Epithelial cell of esophagus (primary cell): ENCODE measurements at regions not wholly inside any gene's neighbourhood (a gene's known extent, or its start where the extent isn't known, plus 50 kb on each side); places are given as distances from the start of the nearest gene placed in this dataset.

Experiments
- DNase-seq: peaks from one replicate; pipeline ENCODE4 v3.0.0; 2010; ENCODE audit warnings: low read depth
- H3K4me3 ChIP-seq: 2 replicates; pipeline ENCODE4 v1.5.1; 2011; ENCODE audit warnings: mild to moderate bottlenecking, low read length, control low read depth
- TF ChIP-seq, protein P1 (sequence below): IDR thresholded peaks from 2 replicates; pipeline ENCODE4 v1.5.1; 2011; ENCODE audit warnings: low read depth, mild to moderate bottlenecking, low read length, control low read depth, inconsistent platforms; ENCODE audit not compliant: insufficient read depth; ENCODE audit errors: missing control alignments

DNA sequence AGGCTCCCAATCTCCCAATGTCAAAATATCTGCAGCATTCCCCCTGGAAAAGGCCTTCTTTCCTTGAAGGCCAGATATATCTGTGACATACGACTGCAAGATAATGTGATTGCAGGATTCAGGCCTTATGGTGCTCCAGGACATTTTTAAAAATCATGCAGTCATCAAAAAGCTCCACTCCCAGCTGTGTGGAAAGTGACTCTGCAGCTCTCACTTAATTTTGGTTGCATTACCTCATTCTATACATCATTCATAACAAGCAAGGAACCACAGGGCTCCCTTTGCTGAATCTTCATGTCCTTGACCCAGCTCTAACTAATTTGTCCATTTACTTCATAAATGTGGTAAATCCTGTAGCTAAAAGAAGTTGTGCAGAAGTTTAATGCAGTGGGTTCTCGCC is 386.2 kb upstream of the SLC30A5 start:
- no peak overlapping the region for H3K4me3 ChIP-seq
- TF ChIP-seq, protein P1, sequence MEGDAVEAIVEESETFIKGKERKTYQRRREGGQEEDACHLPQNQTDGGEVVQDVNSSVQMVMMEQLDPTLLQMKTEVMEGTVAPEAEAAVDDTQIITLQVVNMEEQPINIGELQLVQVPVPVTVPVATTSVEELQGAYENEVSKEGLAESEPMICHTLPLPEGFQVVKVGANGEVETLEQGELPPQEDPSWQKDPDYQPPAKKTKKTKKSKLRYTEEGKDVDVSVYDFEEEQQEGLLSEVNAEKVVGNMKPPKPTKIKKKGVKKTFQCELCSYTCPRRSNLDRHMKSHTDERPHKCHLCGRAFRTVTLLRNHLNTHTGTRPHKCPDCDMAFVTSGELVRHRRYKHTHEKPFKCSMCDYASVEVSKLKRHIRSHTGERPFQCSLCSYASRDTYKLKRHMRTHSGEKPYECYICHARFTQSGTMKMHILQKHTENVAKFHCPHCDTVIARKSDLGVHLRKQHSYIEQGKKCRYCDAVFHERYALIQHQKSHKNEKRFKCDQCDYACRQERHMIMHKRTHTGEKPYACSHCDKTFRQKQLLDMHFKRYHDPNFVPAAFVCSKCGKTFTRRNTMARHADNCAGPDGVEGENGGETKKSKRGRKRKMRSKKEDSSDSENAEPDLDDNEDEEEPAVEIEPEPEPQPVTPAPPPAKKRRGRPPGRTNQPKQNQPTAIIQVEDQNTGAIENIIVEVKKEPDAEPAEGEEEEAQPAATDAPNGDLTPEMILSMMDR = no peak
- no peak for DNase-seq

DNA sequence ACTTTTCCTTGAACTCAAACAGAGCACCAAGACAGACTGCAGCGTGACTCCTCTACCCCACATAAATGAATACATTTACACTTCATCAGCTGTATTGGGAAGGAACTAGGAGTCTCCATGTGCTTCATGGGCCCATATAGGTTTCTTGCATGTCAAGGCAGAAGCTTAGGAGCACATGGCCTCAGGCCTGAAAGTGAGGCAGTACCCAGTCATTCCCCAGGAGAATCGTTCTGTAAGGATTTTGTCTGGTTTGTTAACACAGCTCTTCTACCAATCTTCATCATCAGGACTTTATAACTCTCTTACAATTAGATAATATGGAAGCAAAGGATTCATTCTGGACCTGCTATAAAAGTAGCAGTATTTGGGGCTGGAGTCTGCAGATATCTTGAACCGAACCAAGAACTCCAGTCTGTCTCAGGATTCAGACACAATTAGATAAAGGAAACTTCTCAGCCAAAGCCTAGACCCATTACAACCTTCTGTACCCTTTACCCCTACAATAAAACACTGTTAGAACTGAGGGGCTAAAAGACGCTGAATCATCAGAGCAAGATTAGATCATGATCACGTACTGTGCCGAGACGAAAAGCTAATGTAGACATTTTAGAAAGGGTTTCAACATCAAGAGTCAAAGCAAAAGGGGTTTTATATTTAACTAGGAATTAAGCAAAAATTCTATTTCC is 385.5 kb upstream of the SLC30A5 start:
- DNase-seq = no peak
- TF ChIP-seq, protein P1 = no peak
- H3K4me3 ChIP-seq = no peak overlapping the region

DNA sequence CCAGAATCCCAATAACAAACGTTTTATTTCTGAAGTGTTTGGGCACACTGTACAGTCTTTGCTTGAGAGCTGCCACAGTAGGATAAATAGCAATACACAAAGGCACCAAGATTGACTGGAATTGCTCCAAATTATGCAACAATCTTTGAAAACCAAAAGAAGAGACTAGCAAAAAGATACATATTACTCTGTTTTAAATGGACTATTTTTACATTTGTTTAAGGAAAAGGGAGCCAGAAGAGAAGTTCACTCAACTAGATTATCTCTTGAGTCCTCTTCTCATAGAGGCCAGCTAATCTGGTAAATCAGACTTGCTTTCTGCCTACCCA is 385.0 kb upstream of the SLC30A5 start:
- TF ChIP-seq, protein P1 = no peak
- no peak overlapping the region for H3K4me3 ChIP-seq
- DNase-seq = no peak

DNA sequence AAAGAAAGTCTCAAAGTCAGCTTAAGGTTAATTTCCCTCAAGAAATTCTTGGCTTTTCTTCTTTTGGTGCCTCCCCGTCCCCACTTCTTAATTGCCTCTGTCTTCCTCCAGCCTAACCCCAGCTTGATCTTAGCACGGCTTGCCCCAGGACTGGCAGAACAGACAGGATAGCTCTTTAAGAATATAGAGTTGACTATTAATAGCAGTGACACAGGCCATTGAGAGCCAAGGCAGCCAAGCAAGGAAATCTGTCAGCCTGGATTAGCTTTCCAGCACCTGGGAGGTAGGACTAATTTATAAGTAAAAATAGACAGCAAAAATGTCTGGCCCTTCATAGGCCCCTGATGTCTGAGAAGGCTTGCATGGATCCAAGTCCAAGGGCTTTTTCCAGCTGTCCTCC is 384.6 kb upstream of the SLC30A5 start:
- no peak for DNase-seq
- TF ChIP-seq, protein P1 = no peak
- no peak overlapping the region for H3K4me3 ChIP-seq

DNA sequence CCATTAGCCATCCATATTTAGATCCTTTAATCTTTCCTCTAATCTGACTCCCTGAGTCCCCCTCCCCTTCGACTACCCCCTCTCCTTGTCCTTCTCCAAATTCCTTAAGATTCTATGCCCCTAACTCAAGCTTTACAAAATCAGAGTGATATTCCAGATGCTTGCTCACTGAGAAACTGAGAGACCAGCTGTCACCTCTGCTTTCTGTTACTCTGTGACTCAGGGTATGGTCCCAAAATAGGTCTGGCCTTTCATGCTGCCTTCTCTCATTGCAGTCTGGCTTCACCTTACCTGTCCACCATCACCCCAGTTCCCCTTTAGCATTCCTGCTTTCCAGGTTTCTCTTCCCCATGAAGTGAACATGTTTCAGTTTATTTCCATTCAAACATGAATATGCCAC is 383.3 kb upstream of the SLC30A5 start:
- no peak overlapping the region for H3K4me3 ChIP-seq
- TF ChIP-seq, protein P1 = no peak
- no peak for DNase-seq

DNA sequence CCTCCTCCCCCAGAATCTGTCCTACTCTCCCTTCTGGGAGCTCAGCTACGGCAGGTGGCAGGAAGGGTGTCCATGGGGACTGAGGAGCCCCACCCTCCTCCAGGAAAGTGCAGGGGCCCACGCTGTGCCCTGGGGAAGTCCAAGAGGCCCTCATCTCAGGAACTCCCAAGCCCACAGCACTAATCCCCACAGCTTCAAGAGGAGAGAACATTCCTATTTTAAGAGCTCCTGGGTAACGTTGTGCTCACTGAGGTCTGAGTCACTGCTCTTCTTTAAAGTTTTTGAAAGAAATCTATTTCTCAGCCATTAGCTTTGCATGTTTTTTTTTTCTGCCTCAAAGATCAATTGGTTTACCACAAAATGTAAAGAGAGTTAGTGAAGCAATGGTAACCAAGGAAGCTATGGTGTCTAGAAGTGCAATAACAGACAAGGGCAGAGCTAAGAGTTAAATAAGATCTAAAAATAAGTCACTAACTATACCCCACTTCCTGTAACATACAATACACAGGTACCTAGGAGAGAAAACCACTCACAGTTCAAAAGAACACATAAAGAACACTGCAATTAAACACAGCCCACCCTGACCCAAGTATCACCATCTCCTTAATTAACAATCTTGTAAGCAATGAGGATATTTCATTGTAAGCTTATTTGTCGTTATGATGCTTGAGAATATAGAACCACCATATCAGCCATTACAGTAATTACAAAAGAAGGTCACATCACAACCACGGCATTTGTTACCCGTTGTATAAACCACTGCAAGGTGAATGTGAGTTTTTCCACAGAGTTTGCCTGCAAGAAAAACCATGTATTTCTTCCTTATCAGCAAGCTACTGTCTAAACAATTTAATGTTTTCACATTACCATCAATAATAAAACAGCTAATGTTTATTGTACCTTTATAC is 382.3 kb upstream of the SLC30A5 start:
- TF ChIP-seq, protein P1 = no peak
- DNase-seq = no peak
- no peak overlapping the region for H3K4me3 ChIP-seq
